ENCODE measurements at regions not wholly inside any gene's neighbourhood (a gene's known extent, or its start where the extent isn't known, plus 50 kb on each side); places are given as distances from the start of the nearest gene placed in this dataset.
"Not testable (repeated sequence)": the region's sequence is repeated elsewhere in the genome, so short reads cannot be mapped to it uniquely, and the experiment has no call there.

GRCh38 chr4:154030152-154030551, 241.3 kb upstream of the SFRP2 start:
- no peak for DNase-seq

- DNase-seq, result no peak
Observed at GRCh38 chr4:154029171-154029570, 240.3 kb upstream of the SFRP2 start.

- no peak for DNase-seq
Observed at GRCh38 chr4:154025110-154025509, 236.2 kb upstream of the SFRP2 start.

GRCh38 chr4:154024097-154024694, 235.3 kb upstream of the SFRP2 start:
- no peak for DNase-seq

- not testable (repeated sequence) for DNase-seq
Observed at GRCh38 chr4:154023671-154024070, 234.8 kb upstream of the SFRP2 start.

GRCh38 chr4:154019811-154020210, 230.9 kb upstream of the SFRP2 start:
- no peak for DNase-seq

GRCh38 chr4:154018659-154019058, 229.8 kb upstream of the SFRP2 start:
- peak; percentile 63 for DNase-seq

- no peak for DNase-seq
Observed at GRCh38 chr4:154015578-154015977, 226.7 kb upstream of the SFRP2 start.

- no peak for DNase-seq
Observed at GRCh38 chr4:154014407-154015321, 225.8 kb upstream of the SFRP2 start.

GRCh38 chr4:154013576-154013975, 224.7 kb upstream of the SFRP2 start:
- no peak for DNase-seq

GRCh38 chr4:154010371-154010770, 221.5 kb upstream of the SFRP2 start:
- DNase-seq, result no peak

- DNase-seq, result no peak
Observed at GRCh38 chr4:154009788-154010187, 220.9 kb upstream of the SFRP2 start.

GRCh38 chr4:154009191-154009590, 220.3 kb upstream of the SFRP2 start:
- DNase-seq, result no peak

GRCh38 chr4:154005171-154005520, 216.3 kb upstream of the SFRP2 start:
- DNase-seq, result no peak

GRCh38 chr4:154004507-154005170, 215.8 kb upstream of the SFRP2 start:
- DNase-seq, result no peak

- no peak for DNase-seq
Observed at GRCh38 chr4:154004016-154004415, 215.1 kb upstream of the SFRP2 start.

- no peak for DNase-seq
Observed at GRCh38 chr4:154003378-154003777, 214.5 kb upstream of the SFRP2 start.

GRCh38 chr4:154001193-154001592, 212.3 kb upstream of the SFRP2 start:
- no peak for DNase-seq

GRCh38 chr4:153997516-153997915, 208.6 kb upstream of the SFRP2 start:
- DNase-seq, result no peak

GRCh38 chr4:153989505-153989904, 200.6 kb upstream of the SFRP2 start:
- no peak for DNase-seq

- DNase-seq, result no peak
Observed at GRCh38 chr4:153988492-153989363, 199.8 kb upstream of the SFRP2 start.

- no peak for DNase-seq
Observed at GRCh38 chr4:153987291-153987690, 198.4 kb upstream of the SFRP2 start.

GRCh38 chr4:153976954-153977353, 188.1 kb upstream of the SFRP2 start:
- DNase-seq, result no peak

Data from islet precursor cell (in vitro differentiated cells).